Tibial nerve (tissue), 4 donors: ENCODE measurements at regions not wholly inside any gene's neighbourhood (a gene's known extent, or its start where the extent isn't known, plus 50 kb on each side); places are given as distances from the start of the nearest gene placed in this dataset.

Experiments used
- CTCF ChIP-seq, 5 experiments: fragments of 200-600 bp in 3 of 5; fragments of 450-650 bp in 2 of 5; sonication (generic) in 3 of 5; IDR thresholded peaks; one replicate each; pipeline ENCODE4 v1.5.1; 2016 to 2019; ENCODE audit warnings: antibody characterized with exemption in 5 of 5, mild to moderate bottlenecking in 3 of 5, moderate library complexity in 2 of 5
- EP300 ChIP-seq, 2 donors: sonication (generic); formaldehyde crosslinking; IDR thresholded peaks; one replicate each; pipeline ENCODE4 v1.6.1; 2017; ENCODE audit warnings: antibody characterized with exemption in 2 of 2, mild to moderate bottlenecking in 1 of 2
- POLR2A ChIP-seq, 2 donors: fragments of 450-650 bp; IDR thresholded peaks; one replicate each; pipeline ENCODE4 v1.6.1; 2017; ENCODE audit warnings: antibody characterized with exemption in 2 of 2, mild to moderate bottlenecking in 2 of 2, moderate library complexity in 2 of 2

GRCh38 chr9:529731-530130, 311.8 kb upstream of the DMRT1 start:
- TF ChIP-seq CTCF (IDR thresholded peaks at IDR 0.05) (no peak), EP300 (IDR thresholded peaks at IDR 0.05) (no peak), POLR2A (IDR thresholded peaks at IDR 0.05) (no peak)
